HG02678 (cell line): ENCODE measurements at regions not wholly inside any gene's neighbourhood (a gene's known extent, or its start where the extent isn't known, plus 50 kb on each side); places are given as distances from the start of the nearest gene placed in this dataset.

Experiments
- ATAC-seq: cut with Tn5 transposase; IDR thresholded peaks from one replicate; pipeline ENCODE4 v1.9.1; 2021; ENCODE audit warnings: mild to moderate bottlenecking, moderate library complexity; ENCODE audit not compliant: unreplicated experiment

GRCh38 chr3:107323723-107324122, 53.5 kb upstream of the CCDC54 start:
- ATAC-seq = no peak

GRCh38 chr3:107325446-107325845, 51.8 kb upstream of the CCDC54 start:
- no peak for ATAC-seq
